HEK293 (cell line): ENCODE measurements at regions not wholly inside any gene's neighbourhood (a gene's known extent, or its start where the extent isn't known, plus 50 kb on each side); places are given as distances from the start of the nearest gene placed in this dataset.

Experiments
- CTCF ChIA-PET: fragments of 350-600 bp; formaldehyde crosslinking; extraction: SDS; loops from one replicate; lab custom pipeline; 2021; ENCODE audit warnings: antibody characterized with exemption; lab: Yijun Ruan, JAX
- POLR2A ChIA-PET: fragments of 300-600 bp; formaldehyde crosslinking; extraction: SDS; loops from one replicate; lab custom pipeline; 2020; ENCODE audit warnings: antibody characterized with exemption, inconsistent platforms; lab: Yijun Ruan, JAX
- H3K27ac ChIP-seq: fragments of 200-500 bp; sonication (Bioruptor generic); 2 replicates; pipeline ENCODE4 v1.5.1; 2014; ENCODE audit warnings: low read depth, low read length, control low read depth, inconsistent platforms; ENCODE audit errors: extremely low read depth
- H3K36me3 ChIP-seq, 2 experiments: fragments of 200-500 bp in 1 of 2; sonication (Bioruptor generic) in 1 of 2; 1 replicate in 1 of 2; 2 replicates in 1 of 2; pipeline ENCODE4 v1.5.1; 2014 to 2017; ENCODE audit warnings: inconsistent platforms in 2 of 2, low read length in 2 of 2; ENCODE audit not compliant: control insufficient read depth in 2 of 2, insufficient read depth in 1 of 2
- H3K4me1 ChIP-seq: fragments of 200-500 bp; sonication (Bioruptor generic); 2 replicates; pipeline ENCODE4 v1.5.1; 2014; ENCODE audit warnings: mild to moderate bottlenecking, low read length, inconsistent platforms; ENCODE audit not compliant: control insufficient read depth, insufficient read depth
- H3K4me3 ChIP-seq: 2 replicates; pipeline ENCODE4 v1.5.1; 2011; ENCODE audit warnings: low read depth, mild to moderate bottlenecking, control low read depth, low read length, moderate library complexity
- H3K9me3 ChIP-seq: fragments of 200-500 bp; sonication (Bioruptor generic); 2 replicates; pipeline ENCODE4 v1.5.1; 2014; ENCODE audit warnings: low read depth, low read length, inconsistent platforms; ENCODE audit not compliant: control insufficient read depth, insufficient read depth
- KLF9 ChIP-seq: fragments of 450-650 bp; formaldehyde crosslinking; IDR thresholded peaks from 2 replicates; pipeline ENCODE4 v1.5.1; 2016; ENCODE audit warnings: missing biosample characterization, missing genetic modification characterization, low read depth
- MZF1 ChIP-seq: fragments of 450-650 bp; formaldehyde crosslinking; IDR thresholded peaks from 2 replicates; pipeline ENCODE4 v1.5.1; 2017; ENCODE audit warnings: missing biosample characterization, missing genetic modification characterization, borderline replicate concordance
- RBAK ChIP-seq: fragments of 450-650 bp; formaldehyde crosslinking; IDR thresholded peaks from 2 replicates; pipeline ENCODE4 v1.5.1; 2016; ENCODE audit warnings: missing biosample characterization, missing genetic modification characterization
- ZBTB17 ChIP-seq: fragments of 450-650 bp; formaldehyde crosslinking; IDR thresholded peaks from 2 replicates; pipeline ENCODE4 v1.5.1; 2016; ENCODE audit warnings: missing biosample characterization, missing genetic modification characterization
- ZBTB21 ChIP-seq: fragments of 450-650 bp; formaldehyde crosslinking; IDR thresholded peaks from 2 replicates; pipeline ENCODE4 v1.5.1; 2017; ENCODE audit warnings: missing biosample characterization, missing genetic modification characterization
- ZFHX2 ChIP-seq: fragments of 450-650 bp; formaldehyde crosslinking; conservative IDR thresholded peaks from 2 replicates; pipeline ENCODE4 v1.5.1; 2016; ENCODE audit warnings: missing biosample characterization, missing genetic modification characterization
- ZNF266 ChIP-seq: fragments of 450-650 bp; formaldehyde crosslinking; IDR thresholded peaks from 2 replicates; pipeline ENCODE4 v1.5.1; 2016; ENCODE audit warnings: missing biosample characterization, missing genetic modification characterization, low read depth
- ZNF366 ChIP-seq: fragments of 450-650 bp; formaldehyde crosslinking; conservative IDR thresholded peaks from 2 replicates; pipeline ENCODE4 v1.5.1; 2016; ENCODE audit warnings: missing biosample characterization, missing genetic modification characterization
- ZNF473 ChIP-seq: fragments of 450-650 bp; formaldehyde crosslinking; IDR thresholded peaks from 2 replicates; pipeline ENCODE4 v1.5.1; 2017; ENCODE audit warnings: missing biosample characterization, missing genetic modification characterization
- ZNF501 ChIP-seq: fragments of 450-650 bp; formaldehyde crosslinking; IDR thresholded peaks from 2 replicates; pipeline ENCODE4 v1.5.1; 2016; ENCODE audit warnings: missing biosample characterization, missing genetic modification characterization
- ZNF530 ChIP-seq: fragments of 450-650 bp; formaldehyde crosslinking; IDR thresholded peaks from 2 replicates; pipeline ENCODE4 v1.5.1; 2016; ENCODE audit warnings: low read depth, missing biosample characterization, missing genetic modification characterization
- ZNF560 ChIP-seq: fragments of 450-650 bp; formaldehyde crosslinking; IDR thresholded peaks from 2 replicates; pipeline ENCODE4 v1.5.1; 2017; ENCODE audit warnings: missing biosample characterization, missing genetic modification characterization, borderline replicate concordance
- ZNF571 ChIP-seq: fragments of 450-650 bp; formaldehyde crosslinking; IDR thresholded peaks from 2 replicates; pipeline ENCODE4 v1.5.0; 2017; ENCODE audit warnings: missing biosample characterization, missing genetic modification characterization
- ZNF624 ChIP-seq: fragments of 450-650 bp; formaldehyde crosslinking; IDR thresholded peaks from 2 replicates; pipeline ENCODE4 v1.5.1; 2017; ENCODE audit warnings: missing biosample characterization, missing genetic modification characterization
- ZNF629 ChIP-seq: fragments of 450-650 bp; formaldehyde crosslinking; IDR thresholded peaks from 2 replicates; pipeline ENCODE4 v1.5.1; 2017; ENCODE audit warnings: missing biosample characterization, missing genetic modification characterization
- ZNF639 ChIP-seq: fragments of 450-650 bp; formaldehyde crosslinking; IDR thresholded peaks from 2 replicates; pipeline ENCODE4 v1.5.1; 2016; ENCODE audit warnings: missing biosample characterization, missing genetic modification characterization
- ZNF654 ChIP-seq: fragments of 450-650 bp; formaldehyde crosslinking; IDR thresholded peaks from 2 replicates; pipeline ENCODE4 v1.5.1; 2016; ENCODE audit warnings: low read depth, missing biosample characterization, missing genetic modification characterization
- ZNF76 ChIP-seq: fragments of 450-650 bp; formaldehyde crosslinking; IDR thresholded peaks from 2 replicates; pipeline ENCODE4; 2016; ENCODE audit warnings: low read depth, missing biosample characterization, missing genetic modification characterization, borderline replicate concordance
- ZNF837 ChIP-seq: fragments of 450-650 bp; formaldehyde crosslinking; IDR thresholded peaks from 2 replicates; pipeline ENCODE4 v1.5.1; 2016; ENCODE audit warnings: missing biosample characterization, missing genetic modification characterization
- TF ChIP-seq, protein P1 (sequence below): fragments of 450-650 bp; formaldehyde crosslinking; IDR thresholded peaks from 2 replicates; pipeline ENCODE4 v1.5.1; 2016; ENCODE audit warnings: missing biosample characterization, missing genetic modification characterization, borderline replicate concordance
- TF ChIP-seq, protein P2 (sequence below): fragments of 450-650 bp; formaldehyde crosslinking; IDR thresholded peaks from 2 replicates; pipeline ENCODE4 v1.5.1; 2016; ENCODE audit warnings: missing biosample characterization, missing genetic modification characterization

DNA sequence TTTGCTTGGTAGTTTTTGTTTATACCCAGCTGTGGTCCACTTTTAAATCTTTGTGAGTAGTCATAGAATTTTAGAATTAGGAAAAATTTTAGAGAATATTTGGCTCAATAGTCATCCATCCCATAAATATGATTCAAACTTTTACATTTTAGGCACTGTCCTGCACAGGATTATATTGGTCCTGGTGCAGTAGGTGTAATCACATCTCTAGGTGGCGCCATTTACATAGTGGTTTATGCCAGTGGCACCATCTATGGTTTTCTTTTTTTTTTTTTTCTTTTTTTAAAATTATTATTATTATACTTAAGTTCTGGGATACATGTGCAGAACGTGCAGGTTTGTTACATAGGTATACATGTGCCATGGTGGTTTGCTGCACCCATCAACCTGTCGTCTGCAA is 260.7 kb upstream of the KCNN2 start:
- POLR2A ChIA-PET: no interaction called here

DNA sequence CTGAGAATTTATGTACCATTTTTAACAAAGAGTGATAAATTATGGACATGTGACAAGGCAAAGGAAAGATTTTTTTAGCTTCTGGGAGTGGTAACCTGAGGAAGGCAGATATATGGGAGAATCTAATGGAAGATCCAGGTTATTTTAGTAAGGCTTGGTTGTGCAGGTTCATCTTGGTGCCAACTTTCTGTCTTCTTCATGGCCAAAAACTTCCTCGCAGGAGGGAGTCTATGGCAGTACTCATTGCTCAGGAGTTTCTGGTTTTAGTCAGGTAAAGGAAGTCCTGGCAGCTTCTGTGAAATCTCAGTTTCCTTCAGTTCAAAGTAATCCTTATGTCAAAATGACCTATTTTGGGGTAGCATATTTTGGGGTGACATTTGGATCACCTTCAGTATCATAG is 248.3 kb upstream of the KCNN2 start:
- TF ChIP-seq, protein P1, sequence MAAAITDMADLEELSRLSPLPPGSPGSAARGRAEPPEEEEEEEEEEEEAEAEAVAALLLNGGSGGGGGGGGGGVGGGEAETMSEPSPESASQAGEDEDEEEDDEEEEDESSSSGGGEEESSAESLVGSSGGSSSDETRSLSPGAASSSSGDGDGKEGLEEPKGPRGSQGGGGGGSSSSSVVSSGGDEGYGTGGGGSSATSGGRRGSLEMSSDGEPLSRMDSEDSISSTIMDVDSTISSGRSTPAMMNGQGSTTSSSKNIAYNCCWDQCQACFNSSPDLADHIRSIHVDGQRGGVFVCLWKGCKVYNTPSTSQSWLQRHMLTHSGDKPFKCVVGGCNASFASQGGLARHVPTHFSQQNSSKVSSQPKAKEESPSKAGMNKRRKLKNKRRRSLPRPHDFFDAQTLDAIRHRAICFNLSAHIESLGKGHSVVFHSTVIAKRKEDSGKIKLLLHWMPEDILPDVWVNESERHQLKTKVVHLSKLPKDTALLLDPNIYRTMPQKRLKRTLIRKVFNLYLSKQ: no peak
- TF ChIP-seq, protein P2, sequence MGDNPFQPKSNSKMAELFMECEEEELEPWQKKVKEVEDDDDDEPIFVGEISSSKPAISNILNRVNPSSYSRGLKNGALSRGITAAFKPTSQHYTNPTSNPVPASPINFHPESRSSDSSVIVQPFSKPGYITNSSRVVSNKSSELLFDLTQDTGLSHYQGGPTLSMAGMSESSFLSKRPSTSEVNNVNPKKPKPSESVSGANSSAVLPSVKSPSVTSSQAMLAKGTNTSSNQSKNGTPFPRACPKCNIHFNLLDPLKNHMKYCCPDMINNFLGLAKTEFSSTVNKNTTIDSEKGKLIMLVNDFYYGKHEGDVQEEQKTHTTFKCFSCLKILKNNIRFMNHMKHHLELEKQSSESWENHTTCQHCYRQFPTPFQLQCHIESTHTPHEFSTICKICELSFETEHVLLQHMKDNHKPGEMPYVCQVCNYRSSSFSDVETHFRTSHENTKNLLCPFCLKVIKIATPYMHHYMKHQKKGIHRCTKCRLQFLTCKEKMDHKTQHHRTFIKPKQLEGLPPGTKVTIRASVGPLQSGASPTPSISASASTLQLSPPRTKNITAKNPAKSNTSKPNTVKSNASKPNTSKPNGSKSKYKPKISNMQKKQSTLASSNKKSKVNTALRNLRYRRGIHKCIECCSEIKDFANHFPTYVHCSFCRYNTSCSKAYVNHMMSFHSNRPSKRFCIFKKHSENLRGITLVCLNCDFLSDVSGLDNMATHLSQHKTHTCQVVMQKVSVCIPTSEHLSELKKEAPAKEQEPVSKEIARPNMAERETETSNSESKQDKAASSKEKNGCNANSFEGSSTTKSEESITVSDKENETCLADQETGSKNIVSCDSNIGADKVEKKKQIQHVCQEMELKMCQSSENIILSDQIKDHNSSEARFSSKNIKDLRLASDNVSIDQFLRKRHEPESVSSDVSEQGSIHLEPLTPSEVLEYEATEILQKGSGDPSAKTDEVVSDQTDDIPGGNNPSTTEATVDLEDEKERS: no peak
- TF ChIP-seq ZBTB17 (tag by site-specific recombination) (no peak), ZBTB21 (tag by site-specific recombination) (no peak), ZNF639 (tag by site-specific recombination) (no peak), ZNF76 (tag by site-specific recombination) (no peak), ZNF473 (tag by site-specific recombination) (no peak), ZNF501 (tag by site-specific recombination) (no peak), ZNF366 (no peak), ZNF560 (no peak), RBAK (tag by site-specific recombination) (no peak), ZNF530 (tag by site-specific recombination) (no peak), ZNF266 (tag by site-specific recombination) (no peak), ZNF837 (tag by site-specific recombination) (no peak), ZFHX2 (no peak), KLF9 (tag by site-specific recombination) (no peak), ZNF571 (tag by site-specific recombination) (no peak), ZNF624 (no peak), ZNF629 (tag by site-specific recombination) (no peak)
- ChIA-PET POLR2A (no interaction called here), CTCF (interaction anchor here (0.7 kb wide), 1 partner anchor 391 kb away, joined by 3 read pairs; no protein-coding TSS in a partner anchor)
- H3K9me3 ChIP-seq: no peaks in the 10 kb centered on the region
- H3K4me3 ChIP-seq: no peak overlapping the region
- no peak overlapping the region for H3K27ac ChIP-seq
- H3K4me1 ChIP-seq: no peaks in the 10 kb centered on the region
- H3K36me3 ChIP-seq: no peaks in the 10 kb centered on the region

More for the DNA sequence above, 260.7 kb upstream of the KCNN2 start:
- H3K9me3 ChIP-seq: no peaks in the 10 kb centered on the region
- H3K27ac ChIP-seq: no peak overlapping the region
- TF ChIP-seq MZF1 (tag by site-specific recombination) (no peak), ZNF654 (tag by site-specific recombination) (peak; percentile 55)
- TF ChIP-seq, all 188 proteins: peak for 1
- Histone ChIP-seq H3K4me3 (no peak overlapping the region), H3K4me1 (no peaks in the 10 kb centered on the region), H3K36me3 (no peaks in the 10 kb centered on the region)
- CTCF ChIA-PET: interaction anchor here (0.6 to 1.2 kb wide), 9 partner anchors 10 to 1489 kb away, joined by 3 to 4 read pairs (median 3); no protein-coding TSS in a partner anchor
